TTC549 (cell line): ENCODE measurements at regions not wholly inside any gene's neighbourhood (a gene's known extent, or its start where the extent isn't known, plus 50 kb on each side); places are given as distances from the start of the nearest gene placed in this dataset.
"Not testable (repeated sequence)": the region's sequence is repeated elsewhere in the genome, so short reads cannot be mapped to it uniquely, and the experiment has no call there.

ENCODE experiments used
- FAIRE-seq: peaks from 2 replicates; lab custom pipeline; 2012; peaks lifted over from hg19 to GRCh38; lab: Jason Lieb, UNC

- FAIRE-seq = no peak
These were observed 286.4 kb downstream of the PRDM5 start for GRCh38 chr4:120636120-120636630.

DNA sequence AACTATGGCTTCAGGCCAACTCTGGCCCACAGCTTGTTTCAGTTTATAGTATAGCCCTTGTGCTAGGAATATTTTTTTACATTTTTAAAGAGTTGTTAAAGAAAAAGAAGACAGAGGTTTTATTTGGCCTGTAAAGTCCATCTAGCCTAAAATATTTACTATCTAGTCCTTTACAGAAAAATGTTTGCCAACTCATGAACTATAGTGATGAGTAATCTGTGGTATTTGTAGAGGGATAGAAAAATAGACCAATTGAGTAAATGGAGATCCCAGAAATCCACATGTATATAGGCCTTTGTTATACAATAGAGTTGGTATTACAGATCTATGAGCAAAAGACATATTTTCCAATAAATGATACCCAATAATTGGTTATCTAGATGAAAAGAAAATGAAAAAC is 288.7 kb downstream of the PRDM5 start:
- no peak for FAIRE-seq

DNA sequence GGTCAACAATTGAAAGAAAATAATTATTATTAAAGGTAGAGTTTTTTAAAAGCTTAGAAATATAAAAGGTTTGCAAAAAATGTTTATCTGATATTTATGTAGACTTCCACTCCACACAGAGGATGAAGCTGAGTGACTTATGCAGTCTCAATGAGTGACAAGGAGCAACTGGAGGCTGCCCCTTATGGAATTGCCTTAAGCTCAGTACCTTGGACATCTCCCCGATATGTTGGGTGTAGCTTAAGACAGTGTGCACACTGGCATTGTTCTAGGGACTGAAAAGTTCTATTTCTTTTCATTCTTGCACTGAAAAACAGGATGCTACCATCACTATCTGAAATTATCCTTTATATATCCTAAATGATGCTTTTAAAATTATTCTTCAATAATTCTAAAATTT is 292.1 kb downstream of the PRDM5 start:
- FAIRE-seq = no peak

DNA sequence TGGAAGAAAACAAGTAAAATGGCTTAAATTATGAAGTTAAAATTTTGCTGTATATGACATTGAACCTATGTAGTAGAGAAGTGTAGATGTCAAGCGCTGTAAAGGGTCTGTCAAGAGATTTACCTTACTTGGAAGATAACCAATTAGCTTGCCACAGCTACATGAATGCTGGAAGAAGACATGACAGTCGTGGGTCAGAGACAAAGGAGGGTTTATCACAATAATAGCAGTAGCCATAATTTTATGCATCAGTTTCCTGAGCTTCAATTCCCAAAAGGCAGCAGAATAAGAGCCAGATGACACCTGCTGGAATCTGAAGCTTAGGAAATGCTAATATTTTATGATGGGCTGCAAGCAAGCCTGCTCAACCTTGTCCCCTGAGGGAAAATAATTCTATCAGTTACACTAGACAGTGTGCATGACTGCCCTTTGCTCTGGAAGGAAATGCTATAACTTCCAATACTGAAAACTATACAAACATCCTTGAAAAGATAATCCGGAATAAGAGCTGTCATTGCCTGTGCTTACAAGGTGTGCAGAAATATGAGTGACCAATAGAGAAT is 292.9 kb downstream of the PRDM5 start:
- FAIRE-seq = no peak

- FAIRE-seq = no peak
These were observed 299.9 kb downstream of the PRDM5 start for GRCh38 chr4:120622601-120623000.

DNA sequence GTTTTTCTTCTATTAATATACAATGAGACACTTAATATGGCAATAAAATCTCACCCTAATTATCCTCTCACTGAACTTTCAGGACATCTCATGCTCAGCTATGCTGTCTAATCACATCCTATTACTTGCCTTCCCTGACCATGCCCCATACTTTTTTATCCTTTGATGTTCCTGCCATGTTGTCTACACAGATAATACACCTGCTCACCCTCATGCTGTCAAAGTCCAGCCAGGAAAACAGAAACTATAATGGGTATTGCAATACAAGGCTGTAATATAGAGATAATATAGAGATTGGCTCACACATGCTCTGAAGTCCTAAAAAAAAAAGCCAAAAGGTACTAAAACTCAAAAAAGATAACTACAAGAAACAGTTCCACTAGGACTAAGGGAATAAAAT is 305.4 kb downstream of the PRDM5 start:
- FAIRE-seq = no peak

DNA sequence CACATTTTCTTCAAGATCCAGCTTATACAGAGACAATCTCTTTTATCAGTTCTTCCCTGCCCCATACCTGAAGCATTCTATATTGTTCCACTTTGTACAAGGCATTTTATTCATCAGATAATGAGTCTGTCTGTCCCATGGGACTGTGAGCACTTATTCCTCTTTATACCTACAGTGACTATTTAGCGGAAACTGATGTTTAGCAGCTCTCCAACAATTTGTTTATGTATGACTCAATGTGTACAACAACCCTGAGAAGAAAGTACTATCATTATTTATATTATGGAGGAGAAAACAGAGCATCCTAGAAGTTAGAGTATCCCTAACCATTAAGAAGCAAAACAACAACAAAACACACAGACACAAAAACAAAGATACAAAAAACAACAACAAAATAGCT is 306.5 kb downstream of the PRDM5 start:
- FAIRE-seq = no peak

GRCh38 chr4:120613778-120614177 is 308.7 kb downstream of the PRDM5 start:
- no peak for FAIRE-seq

DNA sequence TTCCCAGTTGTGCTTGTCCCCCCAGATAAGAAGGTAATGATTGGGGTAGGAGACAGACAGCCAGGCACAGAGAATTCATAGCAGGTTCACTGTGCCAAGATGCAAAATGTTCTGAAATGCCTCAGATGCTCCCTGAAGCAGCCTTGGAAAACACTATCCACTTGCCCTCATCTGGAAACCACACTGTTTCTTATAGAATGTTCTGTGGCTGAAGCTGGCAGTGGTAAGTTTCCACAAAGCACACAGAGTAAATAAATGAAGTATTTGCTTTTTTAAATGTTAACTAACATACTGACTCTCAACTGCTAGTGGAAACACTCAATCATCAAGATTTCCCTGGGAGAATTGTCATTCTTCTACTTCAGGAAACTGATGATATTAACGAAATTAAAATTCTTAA is 311.4 kb downstream of the PRDM5 start:
- no peak for FAIRE-seq

GRCh38 chr4:120591038-120591437 is 331.5 kb downstream of the PRDM5 start:
- FAIRE-seq = no peak

- FAIRE-seq = no peak
These were observed 332.7 kb downstream of the PRDM5 start for GRCh38 chr4:120589787-120590186.

DNA sequence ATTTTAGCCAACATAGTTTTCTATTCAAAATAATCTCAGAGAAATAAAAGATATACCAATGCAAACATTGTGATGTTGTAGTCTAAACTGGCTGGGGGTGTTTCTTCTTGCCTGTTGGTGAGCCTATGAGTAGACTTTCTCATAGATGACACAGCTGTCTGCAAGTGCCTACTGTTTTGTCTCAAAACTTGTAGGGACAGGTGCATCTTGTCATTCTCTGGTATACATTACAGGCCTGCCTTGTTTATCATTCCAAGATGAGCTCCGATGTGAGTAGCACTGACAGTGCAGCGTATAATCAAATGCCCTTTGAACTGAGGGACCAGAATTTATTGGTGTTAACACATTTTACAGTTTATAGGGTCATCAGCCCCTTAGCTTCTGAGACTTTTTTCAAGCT is 353.8 kb downstream of the PRDM5 start:
- FAIRE-seq = no peak

DNA sequence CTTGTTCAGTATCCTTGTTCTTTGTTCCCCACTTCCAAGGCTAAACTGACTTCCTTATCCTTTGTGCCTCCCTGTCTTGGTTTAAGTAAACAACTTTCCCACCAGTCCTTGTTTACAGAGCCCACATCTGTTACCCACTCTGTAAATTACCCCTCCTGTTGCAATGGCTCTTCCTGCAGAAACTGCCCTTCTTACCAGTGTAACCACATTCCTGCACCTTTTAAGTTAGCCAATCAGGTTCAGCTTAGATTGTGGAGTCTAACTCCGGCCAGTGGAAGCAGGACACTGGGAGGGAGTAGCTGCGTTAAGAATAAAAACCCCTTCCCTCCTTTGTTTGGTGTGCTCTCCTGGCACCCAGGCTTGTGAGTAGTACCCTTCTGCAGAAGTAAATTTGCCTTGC is 360.9 kb downstream of the PRDM5 start:
- no peak for FAIRE-seq

DNA sequence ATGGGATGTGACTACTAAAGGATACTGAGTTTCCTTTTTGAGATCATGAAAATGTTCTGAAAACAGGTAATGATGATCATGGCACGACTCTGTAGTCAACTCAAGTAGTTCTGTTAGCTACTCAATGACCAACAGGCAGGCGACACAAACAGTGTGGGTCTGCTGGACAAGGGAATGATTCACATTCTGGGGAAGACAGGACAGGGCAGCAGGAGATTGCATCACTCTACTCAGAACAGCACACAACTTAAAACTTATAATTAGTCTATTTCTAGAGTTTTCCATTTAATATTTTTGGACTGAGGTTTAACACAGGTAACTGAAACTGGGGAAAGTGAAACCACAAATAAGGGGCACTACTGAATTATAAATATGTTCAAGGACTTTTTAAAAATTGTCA is 365.2 kb downstream of the PRDM5 start:
- FAIRE-seq = no peak

DNA sequence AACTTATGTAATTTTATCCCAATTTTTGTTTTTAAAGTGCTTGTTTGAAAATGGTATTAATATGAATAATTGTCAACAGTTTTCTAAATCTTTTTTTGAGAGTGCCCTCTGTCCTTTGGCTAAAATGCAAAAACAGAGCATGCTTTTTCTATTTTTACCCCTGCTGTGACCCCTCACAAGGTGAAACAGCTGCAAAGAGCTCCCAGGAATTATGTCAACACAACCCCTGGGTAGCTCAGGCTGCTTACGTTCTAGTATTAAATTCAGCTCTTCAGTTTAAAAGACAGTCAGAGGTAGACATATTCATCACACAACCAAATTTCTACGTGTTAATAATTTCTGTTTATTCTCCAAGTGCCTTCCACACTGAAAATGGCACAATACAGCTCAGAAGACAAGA is 367.5 kb downstream of the PRDM5 start:
- FAIRE-seq = no peak

DNA sequence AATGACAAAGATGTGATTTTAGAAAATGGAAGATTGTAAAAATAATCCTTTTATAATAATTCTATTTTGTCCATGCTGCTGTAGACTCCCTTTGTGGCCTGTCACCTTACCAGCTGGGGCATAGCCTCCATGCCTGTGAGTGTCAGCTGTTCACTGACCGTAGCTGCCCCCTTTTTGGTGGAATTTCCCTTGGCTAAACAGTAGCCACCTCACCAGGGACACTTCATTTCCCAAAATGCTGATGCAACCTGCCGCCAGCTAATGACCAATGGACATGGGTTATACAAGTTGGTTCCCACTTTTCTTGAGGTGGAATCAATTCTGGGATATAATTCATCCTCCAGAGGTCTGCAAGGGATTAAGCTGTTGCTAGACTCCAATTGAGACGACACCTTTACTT is 368.4 kb downstream of the PRDM5 start:
- FAIRE-seq = no peak

GRCh38 chr4:120550624-120551220 is 371.8 kb downstream of the PRDM5 start:
- FAIRE-seq = not testable (repeated sequence)

GRCh38 chr4:120549011-120549570 is 373.4 kb downstream of the PRDM5 start:
- FAIRE-seq = no peak

DNA sequence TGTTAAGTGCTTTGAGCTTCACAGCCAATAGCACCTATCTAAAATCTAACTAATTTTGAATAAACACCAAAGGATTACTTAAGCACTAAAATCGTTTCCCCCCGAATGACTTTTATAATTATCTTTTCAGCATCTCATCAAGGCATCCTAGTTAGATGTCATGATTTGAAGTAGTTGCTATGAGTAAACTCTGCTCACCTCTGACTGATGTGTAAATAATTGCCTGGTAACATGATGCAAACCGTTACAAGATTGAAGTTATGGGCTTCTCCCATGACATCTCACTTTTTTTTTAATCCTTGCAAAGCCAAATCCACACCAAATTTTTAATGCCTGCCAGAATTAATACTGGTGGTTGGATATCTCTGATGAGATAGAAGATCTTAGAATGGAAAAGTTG is 377.1 kb downstream of the PRDM5 start:
- FAIRE-seq = no peak

- no peak for FAIRE-seq
These were observed 377.7 kb downstream of the PRDM5 start for GRCh38 chr4:120544838-120545237.

GRCh38 chr4:120540625-120541024 is 381.9 kb downstream of the PRDM5 start:
- FAIRE-seq = no peak

GRCh38 chr4:120536884-120537283 is 385.6 kb downstream of the PRDM5 start:
- no peak for FAIRE-seq

GRCh38 chr4:120528428-120528827 is 394.1 kb downstream of the PRDM5 start:
- no peak for FAIRE-seq

DNA sequence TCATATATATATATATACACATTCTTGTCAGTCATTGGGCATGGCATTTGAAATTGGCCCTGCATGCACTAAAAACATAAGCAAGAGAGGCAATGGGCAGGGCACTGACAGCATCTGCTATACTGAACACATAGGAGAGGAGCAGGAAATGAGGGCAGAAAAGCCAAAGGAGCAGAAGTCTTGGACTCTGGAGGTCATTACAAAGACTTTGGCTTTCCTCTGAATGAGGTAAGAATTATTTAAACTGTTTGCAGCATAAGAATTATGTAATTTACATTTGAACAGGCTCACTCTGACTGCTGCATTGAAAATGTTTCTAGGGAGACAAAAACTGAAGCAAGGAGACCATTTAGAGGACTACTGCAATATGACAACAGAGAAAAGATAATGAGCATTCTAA is 396.5 kb downstream of the PRDM5 start:
- no peak for FAIRE-seq
